PC-3 (cell line): ENCODE measurements at regions not wholly inside any gene's neighbourhood (a gene's known extent, or its start where the extent isn't known, plus 50 kb on each side); places are given as distances from the start of the nearest gene placed in this dataset.

ENCODE experiments used
- ATAC-seq: fragments of 200-7000 bp; cut with Tn5 transposase; 2 replicates; pipeline ENCODE4 v1.9.1; 2020; ENCODE audit warnings: mild to moderate bottlenecking, moderate library complexity
- BruUV-seq: library from RNA; stranded (reverse); fragments of 400-500 nt; replicated peaks from 2 replicates; lab custom pipeline; 2021; lab: Mats Ljungman, UMichigan
- CTCF ChIA-PET: fragments of 300-600 bp; sonication (Branson Sonifier 250); formaldehyde crosslinking; loops from one replicate; lab custom pipeline; 2022; ENCODE audit warnings: antibody characterized with exemption; lab: Charles Lee
- POLR2A ChIA-PET: fragments of 300-600 bp; sonication (Branson Sonifier 250); formaldehyde crosslinking; loops from one replicate; lab custom pipeline; 2022; ENCODE audit warnings: antibody characterized with exemption; ENCODE audit not compliant: unreplicated experiment; lab: Charles Lee
- DNase-seq: peaks from one replicate; pipeline ENCODE4 v3.0.0-alpha.2; 2015
- H2AFZ ChIP-seq: fragments of 300-600 bp; sonication (generic); 2 replicates; pipeline ENCODE4 v1.6.0; 2016; ENCODE audit warnings: antibody characterized with exemption, low read length
- H3F3A ChIP-seq: fragments of 300-600 bp; sonication (generic); one replicate; pipeline ENCODE4 v1.6.0; 2017; ENCODE audit warnings: antibody characterized with exemption, low read length, control low read depth, mild to moderate bottlenecking; ENCODE audit not compliant: unreplicated experiment
- H3K27ac ChIP-seq: fragments of 300-600 bp; sonication (generic); 2 replicates; pipeline ENCODE4 v1.5.1; 2016; ENCODE audit warnings: mild to moderate bottlenecking, low read length
- H3K27me3 ChIP-seq: fragments of 300-600 bp; sonication (generic); 2 replicates; pipeline ENCODE4 v1.6.1; 2016; ENCODE audit warnings: low read length, mixed read lengths
- H3K36me3 ChIP-seq: fragments of 300-600 bp; sonication (generic); 2 replicates; pipeline ENCODE4 v1.6.1; 2016; ENCODE audit warnings: low read depth, mixed run types, low read length, mixed read lengths
- H3K4me1 ChIP-seq: fragments of 300-600 bp; sonication (generic); 2 replicates; pipeline ENCODE4 v1.5.1; 2016; ENCODE audit warnings: low read length; ENCODE audit not compliant: insufficient read depth
- H3K4me2 ChIP-seq: fragments of 300-600 bp; sonication (generic); 2 replicates; pipeline ENCODE4 v1.6.0; 2016; ENCODE audit warnings: low read length
- H3K4me3 ChIP-seq: fragments of 300-600 bp; sonication (generic); 2 replicates; pipeline ENCODE4 v1.5.1; 2016; ENCODE audit warnings: mild to moderate bottlenecking, low read length, mixed read lengths
- H3K79me2 ChIP-seq: fragments of 300-600 bp; sonication (generic); 2 replicates; pipeline ENCODE4 v1.6.1; 2017; ENCODE audit warnings: low read length, mixed read lengths
- H3K9ac ChIP-seq: fragments of 300-600 bp; sonication (generic); 2 replicates; pipeline ENCODE4 v1.6.0; 2016; ENCODE audit warnings: mild to moderate bottlenecking, low read length
- H3K9me2 ChIP-seq: fragments of 300-600 bp; sonication (generic); replicated peaks from 2 replicates; pipeline ENCODE4 v1.6.1; 2016; ENCODE audit warnings: mixed run types, low read length, mixed read lengths
- H3K9me3 ChIP-seq: fragments of 300-600 bp; sonication (generic); 2 replicates; pipeline ENCODE4 v1.6.1; 2016; ENCODE audit warnings: low read length, mixed read lengths
- H4K20me1 ChIP-seq: fragments of 300-600 bp; sonication (generic); 2 replicates; pipeline ENCODE4 v1.6.1; 2016; ENCODE audit warnings: low read length, mixed read lengths
- EZH2 ChIP-seq: fragments of 300-600 bp; sonication (generic); IDR thresholded peaks from one replicate; pipeline ENCODE4 v1.6.1; 2017; ENCODE audit warnings: antibody characterized with exemption, mild to moderate bottlenecking, low read length; ENCODE audit not compliant: unreplicated experiment
- EZH2phosphoT487 ChIP-seq: fragments of 300-600 bp; sonication (generic); IDR thresholded peaks from 2 replicates; pipeline ENCODE4 v1.6.1; 2018; ENCODE audit warnings: mild to moderate bottlenecking, antibody characterized with exemption, low read length, borderline replicate concordance
- intact Hi-C: fragments of 100-400 bp; cut with micrococcal nuclease; formaldehyde crosslinking; loops from 2 replicates; pipeline ENCODE4 v1.9.0; 2023
- TF ChIP-seq, protein P1 (sequence below): fragments of 300-600 bp; sonication (generic); conservative IDR thresholded peaks from 2 replicates; pipeline ENCODE4 v1.5.1; 2017; ENCODE audit warnings: antibody characterized with exemption, low read depth, mild to moderate bottlenecking, low read length

DNA sequence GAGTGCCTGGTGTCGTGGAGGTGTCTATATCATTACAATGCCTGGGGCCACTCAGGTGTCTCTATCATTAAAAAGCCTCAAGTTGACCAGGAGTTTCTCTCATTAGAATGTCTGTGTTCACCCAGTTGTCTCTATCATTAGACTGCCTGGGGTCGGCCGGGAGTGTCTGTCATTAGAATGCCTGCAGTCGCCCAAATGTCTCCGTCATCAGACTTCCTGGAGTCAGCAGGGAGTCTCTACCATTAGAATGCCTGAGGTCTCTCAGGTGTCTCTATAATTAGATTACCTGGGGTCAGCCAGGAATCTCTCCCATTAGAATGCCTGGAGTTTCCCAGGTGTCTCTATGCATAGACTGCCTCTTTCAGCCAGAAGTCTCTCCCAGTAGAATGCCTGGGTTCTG lies 1477.6 kb downstream of the UQCRFS1 start:
- Histone ChIP-seq H3K79me2 (no peaks in the 10 kb centered on the region), H3K4me2 (no peak overlapping the region), H3K36me3 (no peaks in the 10 kb centered on the region; the same call in 1 of the 2 replicates), H3K9me2 (no peaks in the 10 kb centered on the region), H3K4me3 (no peak overlapping the region), H4K20me1 (no peaks in the 10 kb centered on the region), H3K4me1 (no peaks in the 10 kb centered on the region), H3K27ac (no peak overlapping the region), H3F3A (no peaks in the 10 kb centered on the region), H2AFZ (no peak overlapping the region), H3K27me3 (no peaks in the 10 kb centered on the region), H3K9ac (no peak overlapping the region), H3K9me3 (no peaks in the 10 kb centered on the region)
- no peak for ATAC-seq
- ChIA-PET CTCF (no interaction called here), POLR2A (no interaction called here)
- intact Hi-C loops, result no loop called here
- BruUV-seq, result no TSS peak
- TF ChIP-seq EZH2phosphoT487 (no peak), EZH2 (no peak)
- TF ChIP-seq, protein P1, sequence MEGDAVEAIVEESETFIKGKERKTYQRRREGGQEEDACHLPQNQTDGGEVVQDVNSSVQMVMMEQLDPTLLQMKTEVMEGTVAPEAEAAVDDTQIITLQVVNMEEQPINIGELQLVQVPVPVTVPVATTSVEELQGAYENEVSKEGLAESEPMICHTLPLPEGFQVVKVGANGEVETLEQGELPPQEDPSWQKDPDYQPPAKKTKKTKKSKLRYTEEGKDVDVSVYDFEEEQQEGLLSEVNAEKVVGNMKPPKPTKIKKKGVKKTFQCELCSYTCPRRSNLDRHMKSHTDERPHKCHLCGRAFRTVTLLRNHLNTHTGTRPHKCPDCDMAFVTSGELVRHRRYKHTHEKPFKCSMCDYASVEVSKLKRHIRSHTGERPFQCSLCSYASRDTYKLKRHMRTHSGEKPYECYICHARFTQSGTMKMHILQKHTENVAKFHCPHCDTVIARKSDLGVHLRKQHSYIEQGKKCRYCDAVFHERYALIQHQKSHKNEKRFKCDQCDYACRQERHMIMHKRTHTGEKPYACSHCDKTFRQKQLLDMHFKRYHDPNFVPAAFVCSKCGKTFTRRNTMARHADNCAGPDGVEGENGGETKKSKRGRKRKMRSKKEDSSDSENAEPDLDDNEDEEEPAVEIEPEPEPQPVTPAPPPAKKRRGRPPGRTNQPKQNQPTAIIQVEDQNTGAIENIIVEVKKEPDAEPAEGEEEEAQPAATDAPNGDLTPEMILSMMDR, result no peak
- no peak for DNase-seq

DNA sequence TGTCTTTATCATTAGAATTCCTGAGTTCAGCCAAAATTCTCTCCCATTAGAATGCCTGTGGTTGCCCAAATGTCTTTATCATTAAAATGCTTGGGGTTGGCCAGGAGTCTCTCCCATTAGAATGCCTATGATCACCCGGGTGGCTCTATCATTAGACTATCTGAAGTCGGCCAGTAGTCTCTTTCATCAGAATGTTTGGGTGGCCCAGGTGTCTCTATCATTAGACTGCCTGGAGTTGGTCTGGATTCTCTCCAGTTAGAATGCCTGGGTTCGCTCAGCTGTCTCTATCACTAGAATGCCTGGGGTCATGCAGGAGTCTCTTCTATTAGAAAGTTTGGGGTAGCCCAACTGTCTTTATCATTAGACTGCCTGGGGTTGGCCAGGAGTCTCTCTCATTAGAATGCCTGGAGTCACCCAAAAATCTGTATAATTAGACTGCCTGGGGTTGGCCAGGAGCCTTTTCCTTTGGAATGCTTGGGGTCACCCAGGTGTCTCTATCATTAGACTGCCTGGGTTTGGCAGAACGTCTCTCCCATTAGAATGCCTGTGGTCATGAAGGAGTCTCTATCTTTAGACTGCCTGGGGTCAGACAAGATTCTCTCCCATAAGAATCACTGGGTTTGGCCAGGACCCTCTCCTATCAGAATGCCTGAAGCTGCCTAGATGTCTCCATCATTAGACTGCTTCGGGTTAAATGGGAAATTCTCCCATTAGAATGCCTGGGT lies 1478.3 kb downstream of the UQCRFS1 start:
- H3F3A ChIP-seq, result no peaks in the 10 kb centered on the region
- intact Hi-C loops, result no loop called here
- no peak for DNase-seq
- H3K9ac ChIP-seq, result no peak overlapping the region
- no peaks in the 10 kb centered on the region for H3K79me2 ChIP-seq
- H2AFZ ChIP-seq, result no peak overlapping the region
- CTCF ChIA-PET, result no interaction called here
- H3K4me1 ChIP-seq, result no peaks in the 10 kb centered on the region
- H3K27me3 ChIP-seq, result no peaks in the 10 kb centered on the region
- H3K9me3 ChIP-seq, result no peaks in the 10 kb centered on the region
- H3K36me3 ChIP-seq, result no peaks in the 10 kb centered on the region; the same call in 1 of the 2 replicates
- no peak overlapping the region for H3K4me2 ChIP-seq
- POLR2A ChIA-PET, result no interaction called here
- H3K9me2 ChIP-seq, result no peaks in the 10 kb centered on the region
- H3K4me3 ChIP-seq, result no peak overlapping the region
- TF ChIP-seq, protein P1, result no peak
- no peak for TF ChIP-seq EZH2phosphoT487
- no peak for TF ChIP-seq EZH2
- BruUV-seq, result no TSS peak
- no peak overlapping the region for H3K27ac ChIP-seq
- no peaks in the 10 kb centered on the region for H4K20me1 ChIP-seq
- no peak for ATAC-seq

DNA sequence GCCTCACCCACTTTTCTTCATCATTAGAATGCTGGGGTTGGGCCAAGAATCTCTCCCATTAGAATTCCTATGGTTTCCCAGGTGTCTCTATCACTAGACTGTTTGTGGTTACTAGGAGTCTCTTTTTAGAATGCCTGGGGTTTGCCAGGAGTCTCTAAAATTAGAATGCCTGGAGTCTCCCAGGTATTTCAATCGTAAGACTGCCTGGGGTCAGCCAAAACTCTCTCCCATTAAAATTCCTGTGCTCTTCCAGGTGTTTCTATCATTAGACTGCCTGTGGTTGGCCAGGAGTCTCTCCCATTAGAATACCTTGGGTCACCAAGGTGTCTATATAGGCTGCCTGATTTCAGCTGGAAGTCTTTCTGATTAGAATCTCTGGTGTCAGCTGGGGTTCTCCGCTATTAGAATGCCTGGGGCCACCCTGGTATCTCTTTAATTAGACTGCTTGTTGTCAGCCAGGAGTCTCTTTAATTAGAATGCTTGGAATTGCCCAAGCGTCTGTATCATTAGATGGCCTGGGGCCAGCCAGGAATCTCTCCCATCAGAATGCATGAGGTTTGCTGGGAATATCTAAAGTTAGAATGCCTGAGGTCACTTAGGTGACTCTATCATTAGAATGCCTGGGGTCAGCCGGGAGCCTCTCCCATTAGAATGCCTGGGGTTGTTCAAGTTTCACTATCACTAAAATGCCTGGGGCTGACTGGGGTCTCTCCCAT lies 1479.2 kb downstream of the UQCRFS1 start:
- Histone ChIP-seq H3F3A (no peaks in the 10 kb centered on the region), H3K36me3 (no peaks in the 10 kb centered on the region; the same call in 1 of the 2 replicates), H3K79me2 (no peaks in the 10 kb centered on the region), H3K27me3 (no peaks in the 10 kb centered on the region), H3K4me1 (no peaks in the 10 kb centered on the region), H3K9me2 (no peaks in the 10 kb centered on the region), H3K4me2 (no peak overlapping the region), H2AFZ (no peak overlapping the region), H3K9me3 (no peaks in the 10 kb centered on the region), H3K4me3 (no peak overlapping the region), H3K9ac (no peak overlapping the region), H4K20me1 (no peaks in the 10 kb centered on the region), H3K27ac (no peak overlapping the region)
- CTCF ChIA-PET, result no interaction called here
- intact Hi-C loops, result no loop called here
- no peak for ATAC-seq
- DNase-seq, result no peak
- no TSS peak for BruUV-seq
- POLR2A ChIA-PET, result no interaction called here
- TF ChIP-seq EZH2 (no peak), EZH2phosphoT487 (no peak)
- TF ChIP-seq, protein P1, result no peak
